ENCODE measurements at regions not wholly inside any gene's neighbourhood (a gene's known extent, or its start where the extent isn't known, plus 50 kb on each side); places are given as distances from the start of the nearest gene placed in this dataset.
"Not testable (repeated sequence)": the region's sequence is repeated elsewhere in the genome, so short reads cannot be mapped to it uniquely, and the experiment has no call there.

GRCh38 chr10:2887391-2888070 is 179.8 kb upstream of the PFKP start:
- no peak for DNase-seq

DNA sequence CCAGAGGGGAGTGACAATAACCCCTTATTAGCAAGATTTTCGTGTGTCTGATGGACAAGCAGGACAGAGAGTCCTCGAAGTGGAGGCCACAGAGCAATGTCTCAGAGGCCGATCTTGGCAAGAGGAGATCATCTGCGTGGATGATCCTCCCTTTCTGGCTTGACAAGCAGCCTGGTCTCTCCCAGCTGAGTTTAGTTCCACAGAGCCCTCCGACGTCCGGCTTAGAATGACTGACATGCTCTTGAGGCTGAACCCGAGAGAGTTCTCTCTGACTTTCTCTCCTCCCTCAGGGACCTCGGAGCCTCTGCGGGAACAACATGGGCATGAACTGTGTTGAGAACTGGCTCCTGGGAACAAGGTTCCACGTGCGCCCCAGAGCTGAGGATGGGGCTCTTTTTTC is 180.7 kb upstream of the PFKP start:
- DNase-seq, result no peak

- no peak for DNase-seq
These were observed 181.8 kb upstream of the PFKP start for GRCh38 chr10:2885288-2886278.

- DNase-seq, result not testable (repeated sequence)
These were observed 183.3 kb upstream of the PFKP start for GRCh38 chr10:2883983-2884540.

- DNase-seq, result no peak
These were observed 184.1 kb upstream of the PFKP start for GRCh38 chr10:2883238-2883637.

DNA sequence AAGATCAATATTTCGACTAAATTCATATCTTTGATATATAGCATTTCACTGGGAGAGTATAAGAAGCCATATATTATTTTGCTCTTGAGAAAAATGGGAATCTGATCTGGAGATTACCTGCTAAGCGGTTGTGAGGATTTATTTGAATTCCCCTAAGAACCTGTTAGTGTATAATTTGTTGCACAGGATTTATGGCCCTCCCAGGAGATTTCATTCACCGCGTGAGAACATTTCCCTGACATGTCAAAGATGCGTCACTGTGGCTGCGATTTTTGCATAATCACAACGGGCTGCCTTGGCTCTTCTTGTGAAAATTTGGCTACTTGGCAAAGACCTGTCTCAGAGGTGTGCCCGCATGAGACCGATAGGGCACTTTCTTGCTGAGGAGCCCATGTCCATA is 184.7 kb upstream of the PFKP start:
- no peak for DNase-seq

- no peak for DNase-seq
These were observed 185.4 kb upstream of the PFKP start for GRCh38 chr10:2881720-2882620.

DNA sequence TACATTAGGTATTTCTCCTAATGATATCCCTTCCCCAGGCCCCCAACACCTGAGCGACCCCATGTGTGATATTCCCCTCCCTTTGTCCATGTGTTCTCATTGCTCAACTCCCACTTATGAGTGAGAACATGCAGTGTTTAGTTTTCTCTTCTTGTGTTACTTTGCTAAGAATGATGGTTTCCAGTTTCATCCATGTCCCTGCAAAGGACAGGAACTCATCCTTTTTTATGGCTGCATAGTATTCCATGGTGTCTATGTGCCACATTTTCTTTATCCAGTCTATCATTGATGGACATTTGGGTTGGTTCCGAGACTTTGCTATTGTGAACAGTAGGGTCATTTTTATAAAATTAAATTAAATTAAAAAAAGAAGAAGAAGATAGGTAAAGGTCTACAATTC is 187.3 kb upstream of the PFKP start:
- DNase-seq, result not testable (repeated sequence)

- DNase-seq, result no peak
These were observed 188.5 kb upstream of the PFKP start for GRCh38 chr10:2878818-2879217.

GRCh38 chr10:2876032-2876431 is 191.3 kb upstream of the PFKP start:
- DNase-seq, result no peak

DNA sequence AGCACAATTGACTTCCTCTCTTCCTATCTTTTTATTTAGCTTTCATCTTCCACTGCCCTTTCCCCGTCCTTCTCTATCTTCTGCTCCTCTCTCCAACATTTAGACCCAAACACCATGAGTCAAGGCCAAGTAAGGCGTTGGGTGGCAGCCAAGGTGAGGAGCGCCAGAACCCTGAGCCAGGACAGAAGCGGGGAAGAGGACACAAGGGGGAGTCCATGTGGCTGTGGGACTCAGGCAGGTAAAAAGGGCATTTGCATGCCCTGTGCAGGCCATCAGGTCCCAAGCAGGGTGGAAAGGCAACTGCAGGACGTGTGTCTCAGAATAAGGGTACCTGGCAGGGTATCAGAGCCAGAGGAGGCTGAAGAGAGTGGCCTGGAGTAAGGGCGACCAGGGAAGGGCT is 192.4 kb upstream of the PFKP start:
- DNase-seq, result no peak

DNA sequence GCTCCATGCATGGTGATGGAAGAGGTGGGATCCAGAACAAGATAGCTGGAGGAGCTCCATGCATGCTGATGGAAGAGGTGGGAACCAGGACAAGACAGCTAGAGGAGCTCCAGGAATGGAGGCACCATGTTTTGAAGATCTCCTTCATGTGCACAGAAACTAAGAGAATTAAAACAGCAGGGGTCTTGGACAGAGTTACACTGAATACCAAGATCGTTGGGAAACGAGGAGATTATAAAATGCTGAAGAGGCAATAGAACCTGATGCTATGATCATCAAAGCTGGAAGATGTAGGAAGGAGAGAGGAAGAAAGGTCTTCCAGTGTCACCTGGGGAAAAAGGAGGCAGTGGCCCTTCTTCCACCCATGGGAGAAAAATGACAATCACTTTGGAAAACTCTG is 193.6 kb upstream of the PFKP start:
- no peak for DNase-seq

DNA sequence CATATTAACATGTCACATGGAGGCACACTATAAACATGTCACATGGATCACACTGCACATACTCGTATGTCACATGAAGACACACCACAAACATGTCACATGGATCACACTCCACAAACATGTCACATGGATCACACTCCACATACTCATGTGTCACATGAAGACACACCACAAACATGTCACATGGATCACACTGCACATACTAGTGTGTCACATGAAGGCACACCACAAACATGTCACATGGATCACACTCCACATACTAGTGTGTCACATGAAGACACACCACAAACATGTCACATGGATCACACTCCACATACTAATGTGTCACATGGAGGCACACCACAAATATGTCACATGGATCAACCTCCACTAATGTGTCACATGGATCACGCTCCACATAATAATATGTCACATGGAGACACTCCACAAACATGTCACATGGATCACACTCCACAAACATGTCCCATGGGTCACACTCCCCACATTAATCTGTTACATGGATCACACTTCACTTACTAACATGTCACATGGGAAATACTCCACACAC is 195.6 kb upstream of the PFKP start:
- DNase-seq, result no peak

- DNase-seq, result no peak
These were observed 196.7 kb upstream of the PFKP start for GRCh38 chr10:2870654-2871053.

- DNase-seq, result no peak
These were observed 199.5 kb upstream of the PFKP start for GRCh38 chr10:2867788-2868299.

DNA sequence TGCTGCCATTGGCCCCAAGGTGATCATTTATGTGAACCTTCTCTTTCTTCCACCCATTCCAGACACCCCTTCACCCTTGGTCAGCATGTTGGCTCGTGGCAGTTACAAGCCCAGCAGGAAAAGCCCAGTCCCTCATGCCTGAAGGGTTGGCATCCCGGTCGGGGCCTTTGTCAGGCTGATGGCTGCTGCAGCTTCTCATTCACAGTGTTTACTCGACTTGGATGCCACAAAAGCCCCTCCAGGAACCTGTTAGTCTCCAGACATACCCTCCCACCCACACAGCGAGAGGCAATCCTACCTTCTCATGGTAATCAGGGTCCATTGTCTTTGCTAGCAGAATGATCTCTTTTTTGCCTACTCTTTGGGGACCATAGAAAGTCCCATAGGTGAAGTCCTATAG is 200.8 kb upstream of the PFKP start:
- no peak for DNase-seq

DNA sequence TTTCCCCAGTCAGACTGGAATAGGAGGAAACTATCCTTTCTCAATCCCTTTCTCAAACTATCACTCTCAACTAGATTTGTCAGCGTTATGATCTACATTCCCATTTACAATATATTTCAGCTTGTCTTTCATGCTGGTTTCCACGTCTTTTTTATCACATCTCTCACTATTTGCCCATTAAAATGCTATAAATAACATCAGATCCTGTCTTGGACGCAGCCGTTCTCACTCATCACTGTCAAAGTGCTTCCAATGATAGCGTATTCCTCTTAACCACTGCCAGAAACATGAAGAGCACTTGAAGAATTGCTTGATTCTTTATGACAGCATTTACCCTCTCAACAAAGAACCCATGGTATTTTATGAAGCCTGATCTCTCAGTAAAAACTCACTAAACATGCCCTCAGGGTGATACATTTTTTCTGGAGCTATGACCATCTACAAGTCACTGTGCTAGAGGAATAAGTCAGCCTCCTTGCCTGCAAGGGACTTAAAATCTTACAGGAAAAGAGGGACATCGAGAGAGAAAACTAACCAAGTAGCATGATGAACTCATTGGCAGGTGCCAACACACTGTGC is 205.6 kb upstream of the PFKP start:
- DNase-seq, result no peak

- DNase-seq, result no peak
These were observed 208.9 kb upstream of the PFKP start for GRCh38 chr10:2858452-2858851.

GRCh38 chr10:2856598-2856997 is 210.8 kb upstream of the PFKP start:
- no peak for DNase-seq

- no peak for DNase-seq
These were observed 214.6 kb upstream of the PFKP start for GRCh38 chr10:2852574-2853323.

DNA sequence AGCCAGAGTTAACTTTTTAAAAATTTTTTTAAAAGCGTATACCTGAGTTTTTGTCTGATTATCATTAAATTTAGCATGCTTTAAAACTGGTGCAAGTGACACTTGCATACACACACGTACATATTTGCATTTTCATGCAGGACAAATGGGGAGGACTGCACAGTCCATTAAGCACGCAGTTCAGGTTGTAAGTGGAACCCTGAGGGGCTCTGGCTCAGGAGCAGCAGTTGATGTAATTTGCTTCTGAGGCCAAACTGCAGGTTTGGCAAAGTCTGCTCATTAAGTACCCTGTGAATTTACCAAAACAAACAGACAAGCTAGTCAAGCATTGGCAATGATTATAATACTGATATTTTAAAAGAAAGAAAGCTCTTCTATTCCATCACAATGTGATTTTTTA is 215.8 kb upstream of the PFKP start:
- peak; percentile 25 for DNase-seq
